ACC112 (cell line): ENCODE measurements at regions not wholly inside any gene's neighbourhood (a gene's known extent, or its start where the extent isn't known, plus 50 kb on each side); places are given as distances from the start of the nearest gene placed in this dataset.

ENCODE experiments used
- H2AFZ ChIP-seq: fragments of 200-600 bp; sonication (generic); one replicate; pipeline ENCODE4 v1.6.0; 2017; ENCODE audit warnings: antibody characterized with exemption, low read length; ENCODE audit not compliant: unreplicated experiment
- H3K27ac ChIP-seq: fragments of 200-600 bp; sonication (generic); 2 replicates; pipeline ENCODE4 v1.5.1; 2014; ENCODE audit warnings: low read depth, mild to moderate bottlenecking, antibody characterized with exemption, low read length, moderate library complexity
- H3K27me3 ChIP-seq: fragments of 200-600 bp; sonication (generic); 2 replicates; pipeline ENCODE4 v1.6.1; 2014; ENCODE audit warnings: mild to moderate bottlenecking, antibody characterized with exemption, low read length, moderate library complexity, mixed read lengths; ENCODE audit not compliant: insufficient read depth
- H3K36me3 ChIP-seq: fragments of 200-600 bp; sonication (generic); 2 replicates; pipeline ENCODE4 v1.6.1; 2016; ENCODE audit warnings: mild to moderate bottlenecking, antibody characterized with exemption, low read length, moderate library complexity, mixed read lengths; ENCODE audit not compliant: insufficient read depth
- H3K4me1 ChIP-seq: fragments of 200-600 bp; sonication (generic); one replicate; pipeline ENCODE4 v1.6.1; 2016; ENCODE audit warnings: low read length, mixed read lengths; ENCODE audit not compliant: insufficient read depth, unreplicated experiment, control insufficient read depth
- H3K4me3 ChIP-seq: fragments of 200-600 bp; sonication (generic); 2 replicates; pipeline ENCODE4 v1.5.1; 2014; ENCODE audit warnings: mild to moderate bottlenecking, low read depth, low read length
- H3K79me2 ChIP-seq: fragments of 200-600 bp; sonication (generic); one replicate; pipeline ENCODE4 v1.6.0; 2016; ENCODE audit warnings: low read length; ENCODE audit not compliant: control insufficient read depth, unreplicated experiment, insufficient read depth

DNA sequence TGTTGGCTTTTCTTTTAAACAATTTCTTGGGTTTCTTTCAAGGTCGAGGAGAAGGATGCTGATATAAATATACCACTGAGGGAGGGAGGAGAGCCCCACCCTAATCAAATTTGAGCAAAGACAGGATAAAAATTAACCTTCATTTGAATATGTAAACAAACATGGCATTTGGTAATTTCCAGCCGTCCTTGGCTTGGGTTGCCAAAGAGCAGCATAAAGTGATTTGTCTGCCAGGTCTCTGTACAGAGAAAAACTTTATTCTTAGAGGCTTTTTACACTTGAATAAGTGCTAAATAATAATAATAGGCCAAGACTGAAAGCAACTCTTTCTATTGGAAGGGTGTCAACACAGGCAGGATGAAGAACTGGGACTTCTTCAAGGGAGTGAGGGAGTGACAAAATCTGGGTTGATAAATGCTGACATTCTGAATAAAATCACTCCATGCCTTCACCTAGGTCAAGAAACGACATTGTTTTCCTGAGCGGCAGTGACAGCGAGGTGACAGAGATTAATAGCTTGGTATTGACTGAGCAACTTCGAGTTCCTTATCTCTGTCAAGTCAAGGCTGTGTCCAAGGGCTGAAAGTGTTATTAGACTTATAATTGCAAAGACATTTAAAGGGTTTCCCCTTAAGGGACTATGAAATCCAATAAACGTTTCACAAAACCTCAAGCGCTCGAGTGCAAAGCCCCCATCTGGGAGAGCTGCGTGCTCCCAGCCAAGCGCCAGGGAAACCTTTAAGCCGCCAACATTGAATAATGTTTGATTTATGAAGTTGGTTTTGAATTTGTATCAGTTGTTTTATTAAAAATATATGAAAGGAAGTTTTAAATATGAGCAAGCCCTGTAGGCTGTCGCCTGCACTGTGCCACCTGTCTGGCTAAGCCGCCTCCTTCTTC, 269.5 kb upstream of the N4BP1 start:
- Histone ChIP-seq H3K79me2 (no peaks in the 10 kb centered on the region), H3K4me3 (no peak overlapping the region), H3K36me3 (no peaks in the 10 kb centered on the region), H2AFZ (no peak overlapping the region), H3K27ac (no peak overlapping the region), H3K4me1 (no peaks in the 10 kb centered on the region), H3K27me3 (no peaks in the 10 kb centered on the region)

DNA sequence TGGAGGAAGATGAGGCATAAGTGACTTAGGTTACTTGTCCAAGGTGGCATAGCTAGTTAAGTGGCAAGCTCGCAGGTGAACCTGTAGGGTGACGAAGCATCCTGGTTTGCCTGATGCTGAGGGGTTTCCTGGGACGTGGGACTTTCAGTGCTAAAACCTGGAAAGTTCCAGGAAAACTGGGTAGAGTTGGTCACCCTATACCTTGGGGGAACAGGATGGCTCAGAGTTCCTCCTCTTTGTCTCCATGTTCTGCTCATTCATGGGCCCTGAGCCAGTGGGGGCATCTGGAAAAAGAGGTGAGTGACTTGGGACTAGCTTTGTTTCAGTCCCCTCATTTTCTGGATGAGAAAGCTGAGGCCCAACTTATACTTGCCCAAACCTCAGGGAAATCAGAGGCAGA, 268.0 kb upstream of the N4BP1 start:
- no peaks in the 10 kb centered on the region for H3K27me3 ChIP-seq
- H2AFZ ChIP-seq = no peak overlapping the region
- H3K4me1 ChIP-seq = no peaks in the 10 kb centered on the region
- H3K79me2 ChIP-seq = no peaks in the 10 kb centered on the region
- no peak overlapping the region for H3K4me3 ChIP-seq
- no peaks in the 10 kb centered on the region for H3K36me3 ChIP-seq
- H3K27ac ChIP-seq = no peak overlapping the region

DNA sequence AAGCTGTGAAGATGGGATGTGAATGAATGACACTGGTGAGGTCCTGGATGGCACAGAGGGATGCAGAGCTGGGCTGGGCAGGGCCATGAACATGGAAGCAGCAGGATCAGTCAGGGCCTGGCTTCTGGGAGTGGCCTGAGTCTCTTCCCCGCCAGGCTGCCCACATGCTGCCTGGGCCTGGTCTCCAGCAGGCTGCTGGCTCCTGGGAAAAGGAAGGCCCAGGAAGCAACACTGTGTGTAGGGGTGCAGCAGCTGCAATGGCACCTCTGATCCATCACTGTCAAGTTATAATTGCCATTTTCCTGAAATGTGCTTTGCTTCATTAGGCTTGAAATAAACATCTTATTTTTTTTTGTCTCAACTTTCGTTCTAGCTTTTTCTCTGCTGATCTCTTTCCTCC, 260.2 kb upstream of the N4BP1 start:
- Histone ChIP-seq H3K27me3 (no peaks in the 10 kb centered on the region), H3K79me2 (no peaks in the 10 kb centered on the region), H3K4me1 (no peaks in the 10 kb centered on the region), H3K4me3 (no peak overlapping the region), H2AFZ (no peak overlapping the region), H3K36me3 (no peaks in the 10 kb centered on the region), H3K27ac (no peak overlapping the region)

DNA sequence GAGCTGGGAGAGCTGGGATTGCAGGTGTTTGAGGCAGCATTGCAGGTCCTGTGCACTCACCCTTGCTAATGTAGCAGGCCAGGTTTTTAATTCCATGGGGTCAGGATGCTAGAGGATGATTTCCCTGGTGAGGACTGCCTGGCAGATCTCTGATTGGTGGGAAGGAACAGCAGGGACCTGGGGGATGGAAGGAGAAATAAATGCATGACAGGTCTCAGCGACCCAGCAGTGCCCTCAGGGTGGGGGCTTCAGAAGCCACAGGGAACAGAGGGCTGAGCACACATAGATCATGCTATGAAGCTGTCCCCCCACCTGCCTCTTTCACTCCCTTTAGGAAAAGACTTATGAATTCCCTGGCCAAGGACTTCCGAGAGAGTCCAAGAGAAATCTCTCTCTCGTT, 255.5 kb upstream of the N4BP1 start:
- Histone ChIP-seq H3K4me3 (no peak overlapping the region), H2AFZ (no peak overlapping the region), H3K79me2 (no peaks in the 10 kb centered on the region)

DNA sequence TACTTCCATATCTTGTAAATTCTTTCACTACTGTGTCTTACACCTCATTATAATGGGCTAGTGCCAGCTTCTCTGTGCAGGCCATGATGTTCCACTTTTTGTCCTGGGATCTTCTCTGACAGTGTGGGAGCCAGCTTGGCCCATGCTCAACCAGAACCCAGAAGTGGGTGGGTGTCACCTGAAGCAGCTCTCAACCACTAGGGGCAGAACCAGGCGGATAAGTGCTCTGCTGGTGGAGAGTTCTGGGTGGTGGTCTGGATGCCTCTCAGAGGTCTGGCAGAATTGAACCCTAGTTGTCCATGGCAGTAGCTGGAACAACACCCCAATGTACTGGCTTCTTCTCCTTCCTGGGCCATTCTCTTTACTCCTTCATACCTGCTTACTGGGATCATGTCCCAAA, 254.1 kb upstream of the N4BP1 start:
- H3K36me3 ChIP-seq = no peaks in the 10 kb centered on the region
- H3K79me2 ChIP-seq = no peaks in the 10 kb centered on the region
- no peaks in the 10 kb centered on the region for H3K4me1 ChIP-seq
- H3K27ac ChIP-seq = no peak overlapping the region
- H3K27me3 ChIP-seq = no peaks in the 10 kb centered on the region
- H3K4me3 ChIP-seq = no peak overlapping the region
- no peak overlapping the region for H2AFZ ChIP-seq

More for the DNA sequence above, 255.5 kb upstream of the N4BP1 start:
- no peaks in the 10 kb centered on the region for H3K4me1 ChIP-seq
- no peaks in the 10 kb centered on the region for H3K36me3 ChIP-seq
- no peak overlapping the region for H3K27ac ChIP-seq
- H3K27me3 ChIP-seq = no peaks in the 10 kb centered on the region

DNA sequence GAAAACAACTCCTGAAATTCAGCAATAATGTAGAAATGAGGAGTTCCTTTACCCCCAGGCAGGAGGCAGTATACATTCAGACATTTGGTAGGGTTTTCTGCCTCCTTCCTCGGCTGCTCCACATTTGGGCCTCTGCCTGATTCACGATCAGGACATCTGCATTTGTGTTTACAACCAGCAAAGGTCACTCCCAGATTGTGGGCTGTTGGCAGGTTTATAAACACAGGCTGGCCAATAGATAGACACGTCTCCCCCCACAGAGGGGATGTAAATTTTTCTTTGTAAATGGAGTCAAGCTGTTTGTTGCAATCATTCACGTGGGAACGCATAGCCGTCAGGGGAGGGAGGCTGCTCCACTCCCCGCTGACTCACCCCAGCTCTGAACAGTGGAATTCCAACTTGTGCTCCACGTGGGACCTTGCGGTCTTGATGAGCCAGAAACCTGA, 252.1 kb upstream of the N4BP1 start:
- H3K36me3 ChIP-seq = no peaks in the 10 kb centered on the region
- no peaks in the 10 kb centered on the region for H3K27me3 ChIP-seq
- H3K27ac ChIP-seq = no peak overlapping the region
- no peak overlapping the region for H2AFZ ChIP-seq
- H3K4me1 ChIP-seq = no peaks in the 10 kb centered on the region
- H3K79me2 ChIP-seq = no peaks in the 10 kb centered on the region
- no peak overlapping the region for H3K4me3 ChIP-seq

DNA sequence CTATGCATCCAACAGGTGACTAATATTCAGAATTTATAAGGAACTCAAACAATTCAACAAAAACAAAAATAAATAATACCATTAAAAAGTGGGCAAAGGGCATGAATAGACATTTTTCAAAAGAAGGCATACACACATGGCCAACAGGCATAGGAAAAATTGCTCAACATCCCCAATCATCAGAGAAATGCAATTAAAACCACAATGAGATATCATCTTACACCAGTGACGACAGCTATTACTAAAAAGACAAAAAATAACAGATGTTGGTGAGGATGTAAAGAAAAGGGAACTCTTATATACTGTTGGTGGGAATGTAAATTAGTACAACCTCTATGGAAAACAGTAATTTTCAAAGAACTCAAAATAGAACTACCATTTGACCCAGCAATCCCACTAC, 250.4 kb upstream of the N4BP1 start:
- Histone ChIP-seq H3K4me3 (no peak overlapping the region), H3K27me3 (no peaks in the 10 kb centered on the region), H3K79me2 (no peaks in the 10 kb centered on the region), H3K36me3 (no peaks in the 10 kb centered on the region), H3K27ac (no peak overlapping the region), H2AFZ (no peak overlapping the region), H3K4me1 (no peaks in the 10 kb centered on the region)

DNA sequence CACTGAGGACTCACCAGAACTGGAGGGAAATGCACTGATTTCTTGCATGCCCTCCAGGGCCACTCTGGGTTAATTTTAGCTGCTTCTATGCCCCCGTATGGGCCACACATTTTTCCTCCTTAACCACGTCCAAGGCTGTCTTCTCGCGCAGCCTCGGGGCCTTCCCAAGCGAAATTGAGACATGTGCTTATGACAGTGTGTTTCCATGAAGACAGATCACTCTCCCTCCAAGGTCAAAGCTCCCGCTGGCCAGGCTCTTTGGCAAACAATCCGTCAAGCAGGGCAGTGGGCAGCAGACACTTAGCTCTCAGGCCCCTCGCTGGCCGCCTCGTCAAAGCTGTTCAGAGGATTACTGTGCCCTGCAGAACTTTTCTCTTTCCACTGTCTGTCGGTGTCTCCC, 243.0 kb upstream of the N4BP1 start:
- H3K27ac ChIP-seq = no peak overlapping the region
- no peak overlapping the region for H3K4me3 ChIP-seq
- no peak overlapping the region for H2AFZ ChIP-seq
- H3K4me1 ChIP-seq = no peaks in the 10 kb centered on the region
- no peaks in the 10 kb centered on the region for H3K79me2 ChIP-seq
- no peaks in the 10 kb centered on the region for H3K36me3 ChIP-seq
- H3K27me3 ChIP-seq = no peaks in the 10 kb centered on the region

DNA sequence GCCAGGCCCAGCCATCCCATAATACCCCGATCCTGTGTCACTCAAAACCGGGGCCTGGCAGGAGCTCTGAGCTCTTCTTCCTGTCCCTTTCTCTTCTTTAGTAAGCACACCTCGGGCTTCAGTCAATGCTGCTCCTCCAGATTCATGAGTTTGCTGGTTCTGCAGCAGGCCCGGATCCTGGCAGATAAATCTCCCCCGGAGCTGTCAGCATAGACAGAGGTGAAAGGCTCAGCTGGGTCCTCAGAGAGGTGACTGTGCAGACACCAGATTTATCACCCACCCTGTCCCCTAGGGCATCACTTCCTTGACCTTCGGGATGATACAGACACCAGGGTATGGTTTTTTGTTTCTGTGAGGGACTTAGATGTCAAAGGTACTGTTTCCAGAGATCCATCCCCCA, 242.5 kb upstream of the N4BP1 start:
- no peaks in the 10 kb centered on the region for H3K36me3 ChIP-seq
- no peak overlapping the region for H2AFZ ChIP-seq
- no peaks in the 10 kb centered on the region for H3K4me1 ChIP-seq

DNA sequence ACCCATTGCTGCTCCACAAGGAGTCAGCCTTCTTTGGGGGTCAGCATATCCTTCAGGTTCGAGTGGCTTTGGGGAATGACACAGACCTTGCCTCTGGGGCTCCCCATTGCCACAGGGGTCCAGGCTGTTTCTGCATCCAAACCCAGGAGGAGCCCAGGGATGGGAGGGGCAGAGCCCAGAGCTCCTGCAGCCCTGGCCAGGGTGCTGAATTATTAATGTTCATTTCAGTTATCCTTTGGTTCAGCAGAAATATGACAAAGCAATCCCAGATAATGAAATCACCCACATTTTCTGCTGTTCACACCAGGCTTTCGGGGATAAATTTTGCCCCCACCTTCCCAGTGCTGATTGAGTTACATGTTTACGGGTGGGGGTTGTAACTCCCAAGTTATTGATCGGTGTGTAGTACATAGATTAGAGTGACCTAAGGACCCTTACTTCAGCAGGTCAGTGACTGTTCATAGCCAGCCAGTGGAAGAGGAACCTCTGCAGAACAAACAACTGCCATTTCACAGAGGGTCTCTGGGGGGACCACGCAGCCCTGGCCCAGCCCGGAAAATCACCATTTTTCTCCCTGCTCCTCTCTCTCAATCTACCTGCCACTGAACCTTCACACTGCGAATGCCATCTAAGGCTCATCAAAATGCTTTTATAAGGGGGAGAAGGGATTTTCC, 240.3 kb upstream of the N4BP1 start:
- H3K4me1 ChIP-seq = no peaks in the 10 kb centered on the region
- H3K27ac ChIP-seq = no peak overlapping the region
- no peak overlapping the region for H2AFZ ChIP-seq
- no peaks in the 10 kb centered on the region for H3K79me2 ChIP-seq
- H3K4me3 ChIP-seq = no peak overlapping the region
- H3K27me3 ChIP-seq = no peaks in the 10 kb centered on the region
- no peaks in the 10 kb centered on the region for H3K36me3 ChIP-seq

More for the DNA sequence above, 242.5 kb upstream of the N4BP1 start:
- H3K27ac ChIP-seq = no peak overlapping the region
- no peaks in the 10 kb centered on the region for H3K79me2 ChIP-seq
- H3K27me3 ChIP-seq = no peaks in the 10 kb centered on the region
- H3K4me3 ChIP-seq = no peak overlapping the region

DNA sequence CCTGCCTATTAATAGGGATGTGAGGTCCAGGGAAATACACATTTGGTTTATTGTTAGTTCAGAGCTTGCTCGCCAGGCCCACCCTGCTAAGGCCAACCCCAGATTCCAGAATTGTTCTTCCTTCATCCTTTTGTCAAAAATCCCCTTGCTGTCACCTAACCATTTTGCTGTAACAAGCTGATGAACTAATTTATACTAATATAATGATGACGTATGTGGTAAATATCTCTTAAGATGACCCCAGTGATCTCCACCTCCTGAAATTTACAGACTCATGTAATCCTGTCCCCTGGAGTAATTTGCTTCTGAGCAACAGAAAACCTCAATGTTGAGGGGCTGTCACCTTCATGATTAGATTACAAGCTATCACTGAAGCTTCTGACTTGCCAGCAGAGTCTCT, 236.3 kb upstream of the N4BP1 start:
- H3K79me2 ChIP-seq = no peaks in the 10 kb centered on the region
- H3K27ac ChIP-seq = no peak overlapping the region
- H2AFZ ChIP-seq = no peak overlapping the region
- H3K36me3 ChIP-seq = no peaks in the 10 kb centered on the region
- H3K27me3 ChIP-seq = no peaks in the 10 kb centered on the region
- no peak overlapping the region for H3K4me3 ChIP-seq
- no peaks in the 10 kb centered on the region for H3K4me1 ChIP-seq
